GM04504 (cell line): ENCODE measurements at regions not wholly inside any gene's neighbourhood (a gene's known extent, or its start where the extent isn't known, plus 50 kb on each side); places are given as distances from the start of the nearest gene placed in this dataset.
A peak's percentile ranks its signal among the peaks of the same experiment; 100 is the strongest.

Experiments used
- DNase-seq: peaks from one replicate; pipeline ENCODE4 v3.0.0-alpha.2; 2012; ENCODE audit warnings: low read depth

GRCh38 chr2:19490846-19491435 lies 132.5 kb upstream of the OSR1 start:
- no peak for DNase-seq

- DNase-seq: peak; percentile 37
These were observed 129.7 kb upstream of the OSR1 start for GRCh38 chr2:19488009-19488691.

GRCh38 chr2:19484736-19485135 lies 126.3 kb upstream of the OSR1 start:
- no peak for DNase-seq

DNA sequence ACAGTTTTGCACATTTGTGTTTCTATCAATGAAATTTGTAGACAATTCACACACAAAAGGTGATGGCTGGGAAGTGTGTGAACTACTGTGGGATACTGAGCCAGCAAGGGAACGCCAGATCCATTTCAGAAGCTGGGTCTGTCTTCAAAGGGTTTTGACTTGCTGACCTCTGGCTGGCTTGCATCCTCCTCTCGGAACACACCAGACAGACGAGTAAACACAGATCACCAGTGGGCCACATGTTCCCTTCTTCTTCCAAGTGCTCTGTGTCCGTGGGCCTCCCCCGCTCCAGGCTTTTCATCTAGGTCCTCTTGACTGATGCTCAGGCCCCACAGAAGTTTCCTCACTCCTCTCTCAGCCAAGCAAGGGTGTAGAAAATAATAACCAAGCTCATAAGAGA lies 122.2 kb upstream of the OSR1 start:
- no peak for DNase-seq

GRCh38 chr2:19479666-19480065 lies 121.2 kb upstream of the OSR1 start:
- DNase-seq: no peak

DNA sequence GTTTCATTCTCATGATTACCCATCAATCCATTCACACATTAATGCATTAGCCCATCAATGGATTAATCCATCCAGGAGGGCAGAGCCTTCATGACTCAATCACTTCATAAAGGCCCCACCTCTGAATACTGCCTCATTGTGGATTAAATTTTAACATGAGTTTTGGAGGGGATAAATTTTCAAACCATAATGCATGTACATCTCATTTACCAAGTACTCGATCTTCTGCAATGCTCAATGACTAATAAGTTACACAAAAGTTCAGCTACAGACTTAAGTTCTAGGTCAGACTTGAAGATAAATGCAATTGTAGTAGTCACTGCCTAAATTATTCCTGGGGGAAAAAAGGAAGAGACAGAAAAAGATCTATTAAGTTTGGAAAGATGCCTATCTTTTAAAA lies 120.0 kb upstream of the OSR1 start:
- no peak for DNase-seq

- no peak for DNase-seq
These were observed 117.9 kb upstream of the OSR1 start for GRCh38 chr2:19476327-19476726.

GRCh38 chr2:19474128-19474527 lies 115.7 kb upstream of the OSR1 start:
- DNase-seq: peak; percentile 83

DNA sequence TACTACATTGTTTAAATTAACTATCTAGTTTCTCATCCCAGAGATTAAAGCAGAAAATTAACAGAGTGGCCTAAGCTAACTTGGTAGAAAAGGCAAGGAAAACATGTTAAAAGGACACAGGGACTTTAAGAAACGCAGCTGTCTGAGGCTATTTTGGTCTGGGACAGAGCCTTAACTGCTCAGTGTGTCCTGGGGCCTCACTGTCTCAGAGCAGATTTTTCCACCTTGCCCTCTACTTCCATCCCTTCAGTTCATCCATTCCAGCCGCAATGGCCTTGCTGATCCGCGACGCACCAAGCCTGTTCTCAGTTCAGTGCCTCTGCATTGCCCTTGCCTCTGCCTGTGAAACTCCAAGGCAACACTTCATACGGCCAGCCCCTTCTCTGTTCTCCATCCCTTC lies 114.9 kb upstream of the OSR1 start:
- DNase-seq: no peak

DNA sequence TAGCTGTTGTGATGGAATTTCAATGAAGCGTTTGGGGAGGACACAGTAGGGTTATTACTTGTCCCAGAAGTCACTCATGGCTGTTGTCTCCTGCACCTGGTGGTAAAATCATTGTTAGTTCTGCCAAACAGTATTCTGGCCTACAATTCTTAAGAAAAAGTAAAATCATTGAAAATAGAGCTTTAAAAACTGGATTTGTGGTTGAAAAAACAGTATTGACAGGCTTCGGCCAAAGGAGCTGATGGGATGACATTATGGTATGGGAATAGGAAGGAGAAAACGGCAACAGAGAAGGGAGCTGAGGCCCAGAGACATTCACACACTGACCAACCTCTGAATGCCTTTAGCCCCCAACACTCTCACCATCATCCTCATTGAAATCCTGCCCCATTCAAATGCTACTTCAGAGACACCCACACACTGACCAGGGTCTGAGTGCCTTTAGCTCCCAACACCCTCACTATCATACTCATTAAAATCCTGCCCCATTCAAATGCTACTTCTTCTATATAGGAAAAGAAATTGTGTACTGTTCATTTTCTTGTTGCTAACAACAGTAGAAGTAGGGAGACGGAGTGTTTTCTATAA lies 114.1 kb upstream of the OSR1 start:
- DNase-seq: no peak

GRCh38 chr2:19471491-19471890 lies 113.1 kb upstream of the OSR1 start:
- DNase-seq: no peak

GRCh38 chr2:19465978-19466377 lies 107.6 kb upstream of the OSR1 start:
- DNase-seq: no peak

DNA sequence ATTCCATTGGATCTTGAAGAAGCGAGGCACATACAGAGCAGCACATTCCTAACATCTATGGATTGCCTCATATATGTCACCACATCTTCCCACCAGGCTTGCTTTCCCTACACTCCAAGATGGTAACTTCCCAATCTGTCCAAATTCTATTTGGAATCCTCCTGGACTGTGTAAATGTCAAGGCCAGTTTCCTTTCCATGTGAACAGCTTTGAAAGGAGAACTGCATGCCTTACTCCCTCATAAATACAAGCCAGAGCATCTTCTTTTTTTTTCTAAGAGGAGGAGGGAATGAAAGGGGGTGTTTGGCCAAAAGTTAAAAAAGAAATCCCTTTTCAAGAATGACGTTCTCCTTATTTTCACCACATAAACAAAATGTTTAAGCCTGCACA lies 103.8 kb upstream of the OSR1 start:
- DNase-seq: no peak

GRCh38 chr2:19461504-19462255 lies 103.3 kb upstream of the OSR1 start:
- DNase-seq: no peak

DNA sequence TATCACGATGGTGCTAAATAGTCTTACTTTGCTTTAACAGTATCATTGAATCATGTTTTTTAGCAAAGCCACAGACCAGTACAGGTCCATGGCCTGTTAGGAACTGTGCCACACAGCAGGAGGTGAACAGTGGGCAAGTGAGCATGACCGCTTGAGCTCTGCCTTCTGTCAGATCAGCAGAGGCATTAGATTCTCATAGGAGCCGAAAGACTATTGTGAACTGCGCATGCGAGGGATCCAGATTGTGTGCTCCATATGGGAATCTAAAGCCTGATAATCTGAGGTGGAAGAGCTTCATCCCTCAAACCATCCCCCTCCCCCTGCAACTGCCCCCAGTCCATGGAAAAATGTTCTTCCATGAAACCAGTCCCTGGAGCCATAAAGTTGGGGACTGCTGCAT lies 102.3 kb upstream of the OSR1 start:
- no peak for DNase-seq

GRCh38 chr2:19458427-19459003 lies 100.1 kb upstream of the OSR1 start:
- no peak for DNase-seq

DNA sequence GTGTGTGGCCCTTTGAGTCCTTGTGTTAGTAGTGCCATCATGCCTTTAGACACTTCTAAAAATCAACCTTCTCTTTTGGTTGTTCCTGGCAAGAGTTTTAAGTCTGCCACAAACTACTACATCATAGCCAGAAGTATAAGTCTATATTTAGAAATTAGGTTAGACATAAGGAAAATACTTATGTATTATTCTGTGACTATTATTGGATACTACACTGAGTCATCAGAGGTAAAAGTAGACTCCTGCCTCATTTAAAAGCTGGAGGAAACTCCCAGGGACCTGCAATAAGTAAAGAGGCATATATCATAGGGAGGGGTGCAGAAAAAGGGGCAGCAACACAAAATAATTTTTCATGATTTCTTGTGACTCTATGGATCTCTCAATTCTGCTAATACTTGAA lies 99.4 kb upstream of the OSR1 start:
- no peak for DNase-seq

GRCh38 chr2:19456705-19457309 lies 98.4 kb upstream of the OSR1 start:
- DNase-seq: no peak

- DNase-seq: no peak
These were observed 95.7 kb upstream of the OSR1 start for GRCh38 chr2:19454125-19454524.

GRCh38 chr2:19442731-19443130 lies 84.3 kb upstream of the OSR1 start:
- no peak for DNase-seq

DNA sequence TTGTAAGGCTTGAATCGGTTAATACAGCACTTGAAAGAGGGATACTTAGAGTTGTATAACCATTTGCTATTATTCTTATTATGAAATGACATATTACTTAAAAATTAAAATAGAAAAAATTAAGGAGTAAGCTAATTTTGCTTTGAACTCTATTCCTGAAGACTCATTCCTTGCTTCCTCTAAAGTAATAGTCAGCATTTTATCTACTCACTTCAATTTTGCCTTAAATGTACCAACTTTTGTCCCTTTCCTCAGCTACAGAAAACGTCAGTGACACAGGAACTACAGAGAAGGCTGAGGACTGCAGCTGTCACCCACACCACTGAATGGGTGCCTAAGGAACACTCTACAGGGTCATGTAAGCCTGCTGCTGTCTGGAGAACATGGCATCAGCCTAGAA lies 80.7 kb upstream of the OSR1 start:
- DNase-seq: no peak

GRCh38 chr2:19435815-19436214 lies 77.4 kb upstream of the OSR1 start:
- peak; percentile 31 for DNase-seq
